WTC11 (cell line): ENCODE measurements at regions not wholly inside any gene's neighbourhood (a gene's known extent, or its start where the extent isn't known, plus 50 kb on each side); places are given as distances from the start of the nearest gene placed in this dataset.

ENCODE experiments used
- CTCF ChIP-seq: fragments of 200-600 bp; IDR thresholded peaks from 2 replicates; pipeline ENCODE4 v1.8.0; 2022; ENCODE audit warnings: antibody characterized with exemption
- ZNF121 ChIP-seq: sonication (generic); formaldehyde crosslinking; IDR thresholded peaks from 2 replicates; pipeline ENCODE4 v1.8.0; 2023; ENCODE audit warnings: missing genetic modification reagents

DNA sequence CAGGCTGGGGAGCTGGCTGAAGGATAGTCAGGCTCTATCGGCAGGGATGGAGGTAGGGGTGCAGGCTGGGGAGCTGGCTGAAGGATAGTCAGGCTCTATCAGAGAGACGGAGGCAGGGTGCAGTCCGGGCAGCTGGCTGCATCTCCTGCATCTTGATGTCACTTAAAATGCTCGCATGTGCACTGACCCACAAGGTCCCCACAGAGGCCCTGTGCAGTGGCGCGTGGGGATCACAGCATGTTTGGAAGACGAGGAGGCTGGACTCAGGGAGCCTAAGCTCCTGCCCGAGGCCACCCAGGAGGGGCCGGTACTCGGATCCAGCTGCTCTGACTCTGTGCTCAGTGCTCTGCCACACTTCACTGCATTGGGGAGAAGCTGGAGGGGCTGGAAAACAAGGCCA, 189.0 kb upstream of the HDAC4 start:
- TF ChIP-seq CTCF, result no peak
- TF ChIP-seq ZNF121 (CRISPR knock-in tag), result no peak
